Smooth muscle cell (in vitro differentiated cells): ENCODE measurements at regions not wholly inside any gene's neighbourhood (a gene's known extent, or its start where the extent isn't known, plus 50 kb on each side); places are given as distances from the start of the nearest gene placed in this dataset.
"Not testable (repeated sequence)": the region's sequence is repeated elsewhere in the genome, so short reads cannot be mapped to it uniquely, and the experiment has no call there.

ENCODE experiments used
- DNase-seq: peaks from one replicate; lab custom pipeline; 2025; ENCODE audit not compliant: unreplicated experiment; lab: John Stamatoyannopoulos, UW
- H2AFZ ChIP-seq: fragments of 200-600 bp; sonication (generic); 2 replicates; pipeline ENCODE4 v1.6.0; 2016; ENCODE audit warnings: antibody characterized with exemption, low read depth, mild to moderate bottlenecking
- H3F3A ChIP-seq: fragments of 200-600 bp; sonication (generic); 2 replicates; pipeline ENCODE4 v1.6.0; 2017; ENCODE audit warnings: antibody characterized with exemption, low read depth
- H3K27ac ChIP-seq: fragments of 200-600 bp; sonication (generic); 2 replicates; pipeline ENCODE4 v1.5.1; 2016; ENCODE audit warnings: low read depth, mild to moderate bottlenecking
- H3K27me3 ChIP-seq: fragments of 200-600 bp; sonication (generic); 2 replicates; pipeline ENCODE4 v1.6.1; 2016; ENCODE audit warnings: low read depth, mild to moderate bottlenecking
- H3K36me3 ChIP-seq: fragments of 200-600 bp; sonication (generic); 2 replicates; pipeline ENCODE4 v1.5.1; 2016; ENCODE audit warnings: low read depth
- H3K4me1 ChIP-seq: fragments of 200-600 bp; sonication (generic); 2 replicates; pipeline ENCODE4 v1.5.1; 2016; ENCODE audit warnings: low read depth
- H3K4me2 ChIP-seq: fragments of 200-600 bp; sonication (generic); 2 replicates; pipeline ENCODE4 v1.6.0; 2016; ENCODE audit warnings: mild to moderate bottlenecking
- H3K4me3 ChIP-seq: fragments of 200-600 bp; sonication (generic); 2 replicates; pipeline ENCODE4 v1.5.1; 2016; ENCODE audit warnings: mild to moderate bottlenecking
- H3K79me2 ChIP-seq: fragments of 200-600 bp; sonication (generic); 2 replicates; pipeline ENCODE4 v1.6.0; 2016; ENCODE audit warnings: low read depth, mild to moderate bottlenecking
- H3K9ac ChIP-seq: fragments of 200-600 bp; sonication (generic); 2 replicates; pipeline ENCODE4 v1.6.0; 2016; ENCODE audit warnings: low read depth
- H3K9me3 ChIP-seq: fragments of 200-600 bp; sonication (generic); replicated peaks from 2 replicates; pipeline ENCODE4 v1.5.1; 2016; ENCODE audit warnings: low read depth
- H4K20me1 ChIP-seq: fragments of 200-600 bp; sonication (generic); 2 replicates; pipeline ENCODE4 v1.6.0; 2016; ENCODE audit warnings: low read depth
- CTCF ChIP-seq: fragments of 200-600 bp; sonication (generic); IDR thresholded peaks from 2 replicates; pipeline ENCODE4 v1.5.1; 2017; ENCODE audit warnings: borderline replicate concordance, mild to moderate bottlenecking, antibody characterized with exemption; ENCODE audit not compliant: insufficient read depth, poor library complexity, severe bottlenecking
- WGBS: methylation state at CpG from one replicate; pipeline ENCODE4 v1.1.7; 2016; ENCODE audit warnings: low lambda C conversion rate; 5-methylcytosine and 5-hydroxymethylcytosine counted together

GRCh38 chr10:130971123-130971435 is 340.4 kb downstream of the TCERG1L start:
- WGBS, result 88% methylated on average over 8 of the region's 8 CpGs
- TF ChIP-seq CTCF, result no peak
- no peak overlapping the region for H3K4me2 ChIP-seq
- H2AFZ ChIP-seq, result no peak overlapping the region
- no peak overlapping the region for H3K27ac ChIP-seq
- H3K9me3 ChIP-seq, result no peaks in the 10 kb centered on the region
- DNase-seq, result no peak
- H3K79me2 ChIP-seq, result no peaks in the 10 kb centered on the region
- H3K27me3 ChIP-seq, result no peaks in the 10 kb centered on the region
- H3K4me3 ChIP-seq, result no peak overlapping the region
- no peak overlapping the region for H3K9ac ChIP-seq
- no peaks in the 10 kb centered on the region for H3K36me3 ChIP-seq
- H3K4me1 ChIP-seq, result no peaks in the 10 kb centered on the region
- no peaks in the 10 kb centered on the region for H4K20me1 ChIP-seq
- H3F3A ChIP-seq, result no peaks in the 10 kb centered on the region

DNA sequence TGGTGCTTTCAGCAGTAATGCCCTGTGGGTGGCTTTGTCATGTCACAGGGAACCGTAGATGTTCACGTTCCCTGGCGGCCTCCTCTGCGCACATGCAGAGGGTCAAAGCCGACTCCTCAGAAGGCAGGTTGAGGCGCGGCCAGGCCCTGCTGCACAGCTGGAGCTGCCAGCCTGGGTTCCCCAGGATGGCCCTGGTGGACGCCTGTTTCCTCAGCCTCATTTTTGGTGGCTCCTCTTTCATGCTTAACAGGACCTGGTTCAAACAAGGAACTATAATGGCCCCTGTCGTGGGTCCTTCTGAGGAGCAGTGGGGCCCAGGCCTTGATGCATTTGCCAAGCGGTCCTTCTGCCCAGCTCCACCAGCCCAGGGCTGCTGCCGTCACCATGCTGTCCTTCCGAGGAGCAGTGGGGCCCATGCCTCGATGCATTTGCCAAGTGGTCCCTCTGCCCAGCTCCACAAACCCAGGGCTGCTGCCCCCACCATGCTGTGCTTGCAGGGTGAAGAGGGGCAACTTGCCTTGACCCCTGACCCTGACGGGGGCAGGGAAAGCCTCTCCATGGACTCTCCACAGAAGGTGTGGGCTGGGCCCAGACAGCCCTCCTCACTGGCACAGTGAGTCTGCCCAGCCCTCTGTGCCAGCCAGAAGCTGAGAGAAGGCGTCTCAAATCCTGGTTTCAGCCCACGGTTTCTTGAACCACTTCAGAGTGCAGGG is 338.2 kb downstream of the TCERG1L start:
- H3K4me1 ChIP-seq, result no peaks in the 10 kb centered on the region
- no peak overlapping the region for H3K27ac ChIP-seq
- no peak overlapping the region for H2AFZ ChIP-seq
- no peak overlapping the region for H3K4me3 ChIP-seq
- WGBS, result 84% methylated on average over 16 of the region's 16 CpGs
- no peak overlapping the region for H3K9ac ChIP-seq
- H3K4me2 ChIP-seq, result no peak overlapping the region
- H3K79me2 ChIP-seq, result no peaks in the 10 kb centered on the region
- H3K36me3 ChIP-seq, result no peaks in the 10 kb centered on the region
- no peak for DNase-seq
- no peaks in the 10 kb centered on the region for H4K20me1 ChIP-seq
- H3K9me3 ChIP-seq, result no peaks in the 10 kb centered on the region
- no peaks in the 10 kb centered on the region for H3F3A ChIP-seq
- TF ChIP-seq CTCF, result no peak
- no peaks in the 10 kb centered on the region for H3K27me3 ChIP-seq

DNA sequence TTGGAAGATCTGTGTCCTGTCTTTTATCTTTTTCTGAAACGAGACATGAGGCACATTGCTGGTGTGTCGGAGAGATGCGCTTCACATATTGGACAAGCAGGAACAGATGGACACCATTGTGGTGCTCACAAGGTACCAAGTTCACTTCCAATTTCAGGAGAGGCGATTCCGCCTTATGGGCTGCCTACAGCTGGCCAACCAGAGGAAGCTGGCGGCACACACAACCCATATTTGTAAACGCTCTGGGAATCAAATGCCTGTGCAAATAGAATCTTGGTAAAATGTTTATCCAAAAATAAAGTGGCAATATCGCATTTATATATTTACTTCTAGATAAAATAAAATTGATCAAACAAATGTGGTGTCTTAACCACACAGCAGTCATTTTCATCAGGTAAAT is 337.4 kb downstream of the TCERG1L start:
- H2AFZ ChIP-seq, result no peak overlapping the region
- H3F3A ChIP-seq, result no peaks in the 10 kb centered on the region
- H3K4me1 ChIP-seq, result no peaks in the 10 kb centered on the region
- H4K20me1 ChIP-seq, result no peaks in the 10 kb centered on the region
- no peaks in the 10 kb centered on the region for H3K36me3 ChIP-seq
- H3K4me3 ChIP-seq, result no peak overlapping the region
- H3K4me2 ChIP-seq, result no peak overlapping the region
- no peak overlapping the region for H3K27ac ChIP-seq
- H3K9me3 ChIP-seq, result no peaks in the 10 kb centered on the region
- TF ChIP-seq CTCF, result no peak
- no peak overlapping the region for H3K9ac ChIP-seq
- H3K27me3 ChIP-seq, result no peaks in the 10 kb centered on the region
- no peak for DNase-seq
- WGBS, result 92% methylated on average over 8 of the region's 8 CpGs
- H3K79me2 ChIP-seq, result no peaks in the 10 kb centered on the region

- H4K20me1 ChIP-seq, H3F3A ChIP-seq, H3K36me3 ChIP-seq, H3K9me3 ChIP-seq, H3K4me3 ChIP-seq, H2AFZ ChIP-seq, H3K9ac ChIP-seq, H3K27ac ChIP-seq, DNase-seq, H3K27me3 ChIP-seq, H3K79me2 ChIP-seq, H3K4me1 ChIP-seq, H3K4me2 ChIP-seq: not testable (repeated sequence)
- WGBS, result 94% methylated on average over 9 of the region's 9 CpGs
These were observed 336.2 kb downstream of the TCERG1L start for GRCh38 chr10:130975351-130975750.
